GM18951 (cell line): ENCODE measurements at regions not wholly inside any gene's neighbourhood (a gene's known extent, or its start where the extent isn't known, plus 50 kb on each side); places are given as distances from the start of the nearest gene placed in this dataset.

Experiments
- POLR2A ChIP-seq: IDR thresholded peaks from 4 replicates; pipeline ENCODE4 v1.6.1; 2011; ENCODE audit warnings: mild to moderate bottlenecking; ENCODE audit not compliant: insufficient read length, insufficient read depth; ENCODE audit errors: extremely low read depth
- in situ Hi-C: fragments of 300-500 bp; cut with MboI; formaldehyde crosslinking; loops from one replicate; pipeline ENCODE4 v1.12.0; 2022; ENCODE audit warnings: low sequenced_read_pairs, mixed read lengths, inconsistent platforms; ENCODE audit not compliant: unreplicated experiment

DNA sequence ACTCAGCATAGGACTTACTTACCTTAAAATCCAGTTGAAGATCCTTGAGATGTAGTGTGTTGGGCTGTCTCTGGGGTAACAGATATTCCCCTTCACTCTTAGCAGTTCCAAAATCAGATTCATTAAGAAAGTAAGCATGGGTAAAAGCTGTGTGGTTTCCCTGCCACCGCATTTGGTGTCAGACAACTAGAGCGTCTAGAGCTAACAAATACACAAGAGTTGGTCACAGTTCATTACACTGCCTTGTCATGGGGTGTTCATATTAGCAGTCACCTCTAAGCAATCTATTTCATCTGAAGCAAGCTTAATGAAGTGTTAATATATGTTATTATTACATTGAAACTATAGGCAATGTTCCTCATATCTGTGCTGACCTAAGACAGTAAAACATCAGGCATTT is 342.8 kb downstream of the PPARGC1A start:
- TF ChIP-seq POLR2A, result no peak
- in situ Hi-C loops, result no loop called here

DNA sequence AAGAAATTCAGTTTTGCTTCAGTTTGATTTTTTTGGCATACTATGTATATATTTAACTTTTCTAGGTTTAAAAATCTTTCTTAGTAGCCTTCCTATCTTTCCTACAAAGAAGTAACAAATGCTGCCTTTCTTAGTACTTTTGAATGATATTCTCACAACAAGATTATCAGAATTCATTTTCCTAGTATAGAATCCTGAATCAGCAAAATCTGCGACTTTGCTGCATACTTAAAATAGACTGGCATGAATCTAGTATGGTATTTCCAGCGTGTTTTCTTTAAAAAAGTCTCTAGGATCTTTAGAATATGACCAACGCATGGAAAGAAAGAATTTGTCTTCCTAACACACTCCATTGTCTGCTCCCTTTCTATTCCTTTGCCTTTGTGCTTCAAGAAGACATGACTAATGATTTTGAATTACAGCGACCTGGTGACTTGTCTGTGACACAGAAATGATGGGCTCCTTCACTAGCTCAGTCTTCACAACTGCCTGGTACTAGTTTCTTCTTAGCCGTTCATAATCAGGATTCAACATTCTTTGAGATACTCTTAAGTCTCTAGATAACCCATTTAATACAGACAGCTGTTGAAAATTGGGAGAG is 349.8 kb downstream of the PPARGC1A start:
- no peak for TF ChIP-seq POLR2A
- in situ Hi-C loops, result no loop called here

DNA sequence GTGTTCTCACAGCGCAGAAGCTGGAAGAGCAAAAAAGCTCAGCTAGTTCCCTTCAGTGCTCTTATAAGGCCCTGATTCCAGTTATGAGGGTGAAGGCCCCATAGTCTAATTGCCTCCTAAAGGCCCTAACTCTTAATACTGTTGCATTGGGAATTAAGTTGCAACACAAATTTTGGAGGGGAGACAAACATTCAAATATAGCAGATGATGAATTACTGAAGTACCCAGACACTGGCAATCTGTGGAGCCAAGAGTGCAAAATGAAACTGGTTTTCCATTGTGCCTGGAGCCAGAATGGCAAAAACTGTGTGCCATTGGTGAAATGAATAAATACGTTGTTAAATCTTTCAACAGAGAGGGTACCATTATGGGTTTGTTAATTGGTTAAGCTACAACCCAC is 356.0 kb downstream of the PPARGC1A start:
- in situ Hi-C loops, result no loop called here
- no peak for TF ChIP-seq POLR2A

DNA sequence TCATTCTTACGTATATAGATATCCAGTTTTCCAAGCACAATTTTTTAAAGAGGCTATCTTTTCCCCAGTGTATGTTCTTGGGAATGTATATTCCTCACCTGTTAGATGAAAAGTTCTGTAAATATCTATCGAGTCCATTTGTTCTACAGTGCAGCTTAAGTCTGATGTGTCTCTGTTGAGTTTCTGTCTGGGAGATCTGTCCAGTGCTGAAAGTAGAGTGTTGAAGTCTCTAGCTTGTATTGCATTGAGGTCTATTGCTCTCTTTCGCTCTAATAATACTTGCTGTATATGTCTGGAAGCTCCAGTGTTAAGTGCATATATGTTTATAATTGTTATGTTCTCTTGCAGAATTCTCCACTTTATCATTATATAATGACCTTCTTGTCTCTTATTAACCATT is 373.1 kb downstream of the PPARGC1A start:
- in situ Hi-C loops, result no loop called here

DNA sequence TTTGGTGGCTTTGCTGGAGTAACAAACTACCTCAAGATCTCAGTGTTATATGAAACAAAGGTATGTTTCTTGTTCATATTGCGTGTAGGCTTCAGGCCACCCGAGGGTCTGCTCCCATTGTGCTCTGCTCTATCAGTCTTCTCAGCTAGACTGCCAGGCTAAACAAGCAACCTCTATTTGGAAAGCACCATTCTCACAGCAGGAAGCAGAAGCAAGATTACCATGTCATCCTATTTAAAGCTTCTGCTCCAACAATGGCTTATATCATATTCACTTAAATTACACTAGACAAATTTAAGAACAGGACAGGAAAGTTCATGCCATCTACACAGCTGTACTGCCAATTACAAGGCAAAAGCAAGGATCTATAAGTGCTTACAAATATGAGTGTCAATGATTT is 385.8 kb downstream of the PPARGC1A start:
- in situ Hi-C loops, result no loop called here

More for the DNA sequence above, 373.1 kb downstream of the PPARGC1A start:
- TF ChIP-seq POLR2A, result no peak

DNA sequence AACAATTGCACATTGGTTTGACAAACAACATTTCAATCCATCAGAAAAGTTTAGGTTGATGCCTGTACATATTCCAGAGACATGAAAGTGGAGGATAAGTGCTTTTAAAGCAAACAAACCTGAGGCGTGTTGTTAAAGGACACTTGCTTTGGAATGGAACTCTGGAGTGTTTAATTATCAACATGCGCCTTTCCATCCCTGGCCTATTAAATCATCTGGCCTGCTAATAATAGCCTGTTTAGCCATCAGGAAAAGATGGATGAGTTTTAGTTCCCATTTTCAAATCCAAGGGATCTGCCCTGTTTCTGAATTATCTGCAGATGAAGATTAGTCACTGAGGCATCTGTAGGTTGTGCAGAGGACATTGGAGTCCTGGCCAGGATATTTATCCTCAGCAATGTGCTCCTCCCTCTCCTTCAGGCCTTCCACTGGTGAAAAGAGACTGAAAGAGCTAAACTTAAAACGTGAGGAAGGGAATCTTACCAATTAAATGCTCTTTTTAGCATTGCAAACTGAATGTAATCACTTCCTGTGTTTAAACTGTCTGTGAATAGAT is 388.9 kb downstream of the PPARGC1A start:
- in situ Hi-C loops, result no loop called here
- no peak for TF ChIP-seq POLR2A

More for the DNA sequence above, 385.8 kb downstream of the PPARGC1A start:
- no peak for TF ChIP-seq POLR2A

DNA sequence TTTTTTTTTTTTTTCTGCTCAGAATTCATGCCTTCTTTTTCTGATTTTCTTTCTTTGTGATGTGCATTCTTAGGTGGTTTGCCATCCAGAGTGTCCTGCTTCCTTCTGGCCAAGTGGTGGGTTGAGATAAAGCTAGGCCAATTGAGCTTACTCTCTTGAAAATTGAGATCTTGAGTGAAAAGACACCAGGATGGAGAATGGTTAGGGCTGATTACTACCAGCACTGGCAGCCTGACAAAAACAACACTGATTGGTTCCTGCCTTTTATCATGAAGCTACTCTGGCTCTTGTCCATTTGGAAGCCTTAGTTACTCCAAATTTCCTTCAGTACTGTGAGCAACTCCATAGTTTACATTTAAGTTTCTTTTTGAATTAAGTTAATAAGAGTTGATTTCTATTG is 404.0 kb downstream of the PPARGC1A start:
- TF ChIP-seq POLR2A, result no peak
- in situ Hi-C loops, result no loop called here

DNA sequence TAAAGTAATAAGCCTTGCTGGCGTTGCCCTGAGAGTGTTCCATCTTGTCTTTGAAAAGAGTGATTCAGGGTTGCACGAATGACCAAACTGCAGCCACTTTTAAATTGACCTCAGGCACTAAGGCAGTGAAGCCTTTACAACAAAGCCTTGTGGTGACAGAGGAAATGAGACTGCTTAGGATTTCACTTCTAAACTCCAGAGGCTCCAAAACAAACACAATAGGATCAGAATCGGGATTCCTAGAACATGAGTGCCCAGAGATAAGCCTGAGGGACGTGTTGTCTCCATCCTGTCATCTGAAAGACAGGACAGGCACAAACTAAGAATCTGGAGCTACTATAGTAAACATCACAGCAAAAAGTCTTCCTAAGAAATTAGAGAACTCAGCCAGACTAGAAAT is 405.2 kb downstream of the PPARGC1A start:
- in situ Hi-C loops, result no loop called here

DNA sequence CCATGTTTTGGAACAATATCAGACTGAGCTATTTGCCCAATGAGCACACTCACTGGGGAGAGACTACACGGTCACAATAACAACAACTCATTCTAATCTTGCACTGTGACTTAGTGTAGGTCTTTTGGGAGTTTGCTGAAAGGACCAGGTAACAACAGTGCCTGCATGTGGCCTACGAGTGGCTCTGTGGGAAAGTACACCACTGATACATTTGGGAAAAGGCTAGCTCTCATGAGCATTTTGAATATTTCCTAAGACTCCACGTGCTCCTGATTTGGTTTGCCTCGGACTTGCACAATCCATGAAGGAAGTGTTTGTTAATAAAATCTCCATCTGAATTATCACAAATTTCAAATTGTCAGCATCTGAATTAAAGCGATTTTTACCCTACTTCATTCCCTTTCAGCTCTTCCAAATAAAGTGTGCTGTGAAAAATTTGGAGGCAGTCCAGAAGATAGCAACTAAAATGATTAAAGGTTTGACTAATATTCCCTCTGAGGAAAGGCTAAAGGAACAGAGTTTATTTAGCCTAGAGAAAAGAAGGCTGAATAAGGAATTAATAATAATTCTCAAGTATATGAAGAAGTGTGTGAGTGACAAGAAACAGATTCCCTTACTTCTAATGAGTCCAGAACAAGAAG is 406.4 kb downstream of the PPARGC1A start:
- TF ChIP-seq POLR2A, result no peak
- in situ Hi-C loops, result no loop called here

More for the DNA sequence above, 405.2 kb downstream of the PPARGC1A start:
- no peak for TF ChIP-seq POLR2A

DNA sequence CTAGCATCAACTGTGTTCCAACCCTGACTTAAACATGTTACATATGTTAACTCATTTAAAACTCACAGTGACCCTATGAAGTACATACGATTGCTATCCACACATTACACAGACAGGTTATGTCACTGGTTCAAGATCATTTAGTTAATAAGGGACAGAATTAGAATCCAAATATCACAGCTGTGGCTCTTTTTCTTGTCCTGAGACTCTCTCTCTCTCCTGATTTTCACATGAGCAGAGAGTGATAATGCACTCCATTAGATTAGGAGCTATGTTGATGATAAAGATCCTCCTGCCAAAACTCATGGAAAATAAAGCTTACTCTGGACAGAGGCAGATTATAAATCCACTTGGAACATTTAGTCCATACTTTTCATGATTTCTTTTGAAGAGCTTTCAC is 408.3 kb downstream of the PPARGC1A start:
- in situ Hi-C loops, result no loop called here
- no peak for TF ChIP-seq POLR2A

DNA sequence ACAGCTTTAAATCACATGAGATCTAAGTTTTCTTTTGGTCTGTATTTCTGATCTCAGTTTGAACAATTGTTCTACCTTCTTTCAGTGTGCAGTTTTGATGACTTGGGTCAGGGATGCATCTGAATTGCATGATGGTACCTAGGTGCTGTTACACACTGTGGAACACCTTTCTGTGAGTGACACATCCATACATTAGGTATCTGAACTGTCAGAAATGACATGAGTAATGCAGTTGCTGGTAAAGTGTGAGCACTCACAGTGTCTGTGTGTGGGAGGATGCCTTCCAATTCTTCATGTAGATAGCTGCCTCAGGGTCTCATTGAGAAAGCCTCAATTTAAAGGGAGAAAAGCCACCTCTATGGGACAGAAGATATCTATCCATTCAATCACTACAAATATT is 411.9 kb downstream of the PPARGC1A start:
- TF ChIP-seq POLR2A, result no peak
- in situ Hi-C loops, result no loop called here

DNA sequence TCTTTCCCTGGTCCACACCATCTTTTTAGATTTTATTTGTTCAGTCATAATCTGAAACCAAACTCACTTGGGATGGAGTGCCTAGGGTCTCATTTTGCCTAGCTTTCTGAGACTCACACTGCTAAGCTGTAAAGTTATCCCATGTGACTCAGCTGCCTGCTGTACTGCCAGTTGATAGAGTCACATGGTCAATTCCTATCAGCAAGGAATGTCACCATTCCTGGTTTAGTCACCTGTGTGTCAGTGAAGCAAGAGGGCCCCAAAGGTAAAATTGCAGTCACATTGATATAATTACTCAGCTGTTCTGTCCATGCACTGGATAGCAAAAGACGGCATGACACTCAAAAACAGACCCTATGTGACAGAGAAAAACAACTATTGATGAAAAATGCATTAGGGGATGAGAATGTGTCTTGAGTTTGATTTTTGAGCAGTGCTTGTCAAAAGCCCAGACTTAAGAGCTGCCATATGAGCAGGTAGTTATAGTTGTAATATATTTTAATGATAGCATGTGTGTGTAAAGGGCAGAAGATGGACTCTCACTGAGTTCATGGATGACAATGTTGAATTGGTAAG is 413.2 kb downstream of the PPARGC1A start:
- no peak for TF ChIP-seq POLR2A
- in situ Hi-C loops, result no loop called here

DNA sequence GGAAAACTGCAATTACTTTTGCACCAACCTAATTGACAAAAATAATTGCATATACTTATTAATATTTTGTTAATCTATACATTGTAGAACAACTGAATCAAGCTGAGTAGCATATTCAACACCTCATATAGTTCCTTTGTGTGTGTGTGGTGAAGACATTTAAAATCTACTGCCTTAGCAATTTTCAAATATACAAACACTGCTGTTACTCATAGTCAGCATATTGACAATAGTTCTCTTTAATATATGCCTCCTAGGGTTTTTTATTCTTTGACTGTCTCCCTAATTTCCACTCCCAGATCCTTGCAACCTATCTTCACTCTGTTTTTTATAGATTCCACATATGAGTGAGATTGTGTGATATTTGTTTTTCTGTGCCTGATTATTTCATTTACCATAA is 426.8 kb downstream of the PPARGC1A start:
- no peak for TF ChIP-seq POLR2A
- in situ Hi-C loops, result no loop called here

DNA sequence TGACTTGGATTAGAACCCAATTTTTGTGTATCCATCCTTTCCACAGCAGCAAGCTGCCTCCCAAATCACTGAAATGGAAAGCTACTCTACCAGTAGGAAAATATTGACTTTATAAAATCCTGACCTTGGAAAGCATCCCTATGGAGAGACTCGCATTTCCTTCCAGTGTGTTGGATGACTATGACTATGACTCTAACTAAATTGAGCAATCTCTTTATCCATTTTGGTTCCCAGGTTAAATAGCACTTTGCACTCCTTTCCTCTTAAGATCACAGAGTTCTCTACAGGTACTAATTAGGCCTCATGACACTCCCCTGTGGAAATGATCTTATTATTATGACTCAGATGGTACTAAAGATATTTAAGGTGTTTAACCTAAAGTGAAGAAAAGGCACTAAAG is 431.8 kb downstream of the PPARGC1A start:
- in situ Hi-C loops, result no loop called here
- TF ChIP-seq POLR2A, result no peak

DNA sequence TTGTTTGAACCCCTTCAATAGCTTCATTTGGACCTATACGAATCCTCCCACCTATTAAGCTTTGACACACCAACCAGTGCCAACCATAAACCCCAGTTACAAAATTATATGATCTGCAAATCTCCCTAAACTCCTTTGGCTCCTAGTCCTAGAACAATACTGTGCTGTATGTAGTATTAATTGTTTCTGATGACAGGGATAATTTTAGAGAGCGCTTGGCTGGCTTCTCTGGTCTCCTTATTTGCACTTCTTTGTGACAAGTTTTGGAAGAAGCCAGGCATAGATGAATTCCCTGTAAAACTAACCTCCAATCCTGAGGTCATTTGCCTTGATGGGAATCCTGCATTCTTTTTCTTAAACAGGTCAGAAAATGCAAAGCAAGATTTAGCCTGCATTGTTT is 433.0 kb downstream of the PPARGC1A start:
- in situ Hi-C loops, result no loop called here

More for the DNA sequence above, 433.0 kb downstream of the PPARGC1A start:
- TF ChIP-seq POLR2A, result no peak
